Peyer's patch (tissue), 4 donors: ENCODE measurements at regions not wholly inside any gene's neighbourhood (a gene's known extent, or its start where the extent isn't known, plus 50 kb on each side); places are given as distances from the start of the nearest gene placed in this dataset.

Experiments
- DNase-seq, 3 donors: peaks; one replicate each; pipeline ENCODE4 v3.0.0-alpha.2; 2017 to 2019
- H3K27ac ChIP-seq, 4 donors: fragments of 200-600 bp; sonication (generic); one replicate each; pipeline ENCODE4 v1.5.1; 2016 to 2019
- H3K27me3 ChIP-seq, 2 donors: fragments of 200-600 bp; sonication (generic); one replicate each; pipeline ENCODE4 v1.5.1; 2019
- H3K36me3 ChIP-seq, 3 donors: fragments of 200-600 bp; sonication (generic); one replicate each; pipeline ENCODE4 v1.5.1; 2016 to 2019
- H3K4me1 ChIP-seq, 4 donors: fragments of 200-600 bp; sonication (generic); one replicate each; pipeline ENCODE4 v1.5.1; 2016 to 2019
- H3K4me3 ChIP-seq, 4 donors: fragments of 200-600 bp; sonication (generic); 1 replicate in 3 of 4; 2 replicates in 1 of 4; pipeline ENCODE4 v1.5.1; 2016 to 2019; ENCODE audit warnings: mild to moderate bottlenecking in 1 of 4
- H3K9me3 ChIP-seq, 4 donors: fragments of 200-600 bp; sonication (generic); one replicate each; pipeline ENCODE4 v1.5.1; 2016 to 2019; ENCODE audit warnings: mild to moderate bottlenecking in 1 of 4
- POLR2A ChIP-seq, 2 donors: fragments of 450-650 bp; IDR thresholded peaks; one replicate each; pipeline ENCODE4 v1.5.1; 2017; ENCODE audit warnings: antibody characterized with exemption in 2 of 2, mild to moderate bottlenecking in 2 of 2, moderate library complexity in 2 of 2
- TF ChIP-seq, protein P1 (sequence below), 6 experiments: fragments of 450-650 bp in 4 of 6; fragments of 200-600 bp in 2 of 6; sonication (generic) in 1 of 6; IDR thresholded peaks; one replicate each; pipeline ENCODE4 v1.5.1; 2017 to 2019; ENCODE audit warnings: antibody characterized with exemption in 6 of 6, mild to moderate bottlenecking in 3 of 6, moderate library complexity in 1 of 6

- Histone ChIP-seq H3K4me3 (no peak overlapping the region), H3K36me3 (no peaks in the 10 kb centered on the region), H3K27ac (no peak overlapping the region), H3K9me3 (no peaks in the 10 kb centered on the region), H3K4me1 (no peaks in the 10 kb centered on the region), H3K27me3 (no peaks in the 10 kb centered on the region)
- TF ChIP-seq, protein P1, sequence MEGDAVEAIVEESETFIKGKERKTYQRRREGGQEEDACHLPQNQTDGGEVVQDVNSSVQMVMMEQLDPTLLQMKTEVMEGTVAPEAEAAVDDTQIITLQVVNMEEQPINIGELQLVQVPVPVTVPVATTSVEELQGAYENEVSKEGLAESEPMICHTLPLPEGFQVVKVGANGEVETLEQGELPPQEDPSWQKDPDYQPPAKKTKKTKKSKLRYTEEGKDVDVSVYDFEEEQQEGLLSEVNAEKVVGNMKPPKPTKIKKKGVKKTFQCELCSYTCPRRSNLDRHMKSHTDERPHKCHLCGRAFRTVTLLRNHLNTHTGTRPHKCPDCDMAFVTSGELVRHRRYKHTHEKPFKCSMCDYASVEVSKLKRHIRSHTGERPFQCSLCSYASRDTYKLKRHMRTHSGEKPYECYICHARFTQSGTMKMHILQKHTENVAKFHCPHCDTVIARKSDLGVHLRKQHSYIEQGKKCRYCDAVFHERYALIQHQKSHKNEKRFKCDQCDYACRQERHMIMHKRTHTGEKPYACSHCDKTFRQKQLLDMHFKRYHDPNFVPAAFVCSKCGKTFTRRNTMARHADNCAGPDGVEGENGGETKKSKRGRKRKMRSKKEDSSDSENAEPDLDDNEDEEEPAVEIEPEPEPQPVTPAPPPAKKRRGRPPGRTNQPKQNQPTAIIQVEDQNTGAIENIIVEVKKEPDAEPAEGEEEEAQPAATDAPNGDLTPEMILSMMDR (IDR thresholded peaks at IDR 0.05): no peak
- no peak for TF ChIP-seq POLR2A (IDR thresholded peaks at IDR 0.05)
- DNase-seq: no peak
These were observed 501.3 kb upstream of the RORB start for GRCh38 chr9:73995836-73996235.

- no peaks in the 10 kb centered on the region for H3K9me3 ChIP-seq
These were observed 500.3 kb upstream of the RORB start for GRCh38 chr9:73996844-73997243.

DNA sequence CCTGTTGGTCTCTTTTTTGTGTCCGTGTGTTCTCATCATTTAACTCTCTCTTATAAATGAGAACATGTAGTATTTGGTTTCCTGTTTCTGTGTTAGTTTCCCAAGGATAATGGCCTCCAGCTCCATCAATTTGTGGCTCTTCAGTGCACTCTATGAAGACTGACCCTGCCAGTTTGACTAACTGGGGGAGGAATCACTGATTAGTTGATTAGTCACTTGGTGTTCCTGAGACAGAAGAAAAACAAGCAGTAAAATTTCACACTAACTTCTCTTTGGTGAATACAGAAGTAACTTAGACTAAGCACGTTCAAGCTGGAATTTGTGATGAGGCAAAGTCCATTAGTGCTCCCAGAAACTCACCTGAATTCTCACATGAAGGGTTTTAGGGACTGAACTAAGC, 495.8 kb upstream of the RORB start:
- H3K36me3 ChIP-seq: no peaks in the 10 kb centered on the region
- no peak overlapping the region for H3K4me3 ChIP-seq
- no peak for DNase-seq
- no peaks in the 10 kb centered on the region for H3K9me3 ChIP-seq
- no peak overlapping the region for H3K27ac ChIP-seq
- H3K4me1 ChIP-seq: no peaks in the 10 kb centered on the region
- no peaks in the 10 kb centered on the region for H3K27me3 ChIP-seq
- no peak for TF ChIP-seq POLR2A (IDR thresholded peaks at IDR 0.05)
- TF ChIP-seq, protein P1 (IDR thresholded peaks at IDR 0.05): no peak

More at GRCh38 chr9:73996844-73997243, 500.3 kb upstream of the RORB start:
- H3K27me3 ChIP-seq: no peaks in the 10 kb centered on the region
- DNase-seq: no peak
- no peak overlapping the region for H3K27ac ChIP-seq
- no peaks in the 10 kb centered on the region for H3K36me3 ChIP-seq
- H3K4me3 ChIP-seq: no peak overlapping the region
- TF ChIP-seq, protein P1 (IDR thresholded peaks at IDR 0.05): no peak
- no peak for TF ChIP-seq POLR2A (IDR thresholded peaks at IDR 0.05)
- no peaks in the 10 kb centered on the region for H3K4me1 ChIP-seq

DNA sequence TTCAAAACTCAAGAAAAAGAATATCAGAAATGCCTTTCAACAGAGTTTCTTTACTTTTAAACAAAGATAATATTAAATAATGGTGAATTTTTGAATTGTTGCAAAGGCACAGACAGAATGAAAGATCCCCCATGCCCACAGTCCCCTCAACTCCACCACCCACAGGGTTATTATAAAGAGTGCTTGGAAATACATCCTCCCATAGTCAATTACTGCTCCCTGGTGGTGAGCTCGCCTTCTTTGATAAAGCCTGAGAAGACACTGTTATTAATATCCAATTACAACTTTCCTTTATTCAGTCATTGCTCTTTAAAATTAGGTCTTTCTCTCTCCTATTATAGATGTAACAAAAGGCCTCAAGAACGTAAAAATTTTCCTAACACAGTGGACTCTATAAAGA, 490.2 kb upstream of the RORB start:
- H3K27ac ChIP-seq: no peak overlapping the region
- no peaks in the 10 kb centered on the region for H3K9me3 ChIP-seq

DNA sequence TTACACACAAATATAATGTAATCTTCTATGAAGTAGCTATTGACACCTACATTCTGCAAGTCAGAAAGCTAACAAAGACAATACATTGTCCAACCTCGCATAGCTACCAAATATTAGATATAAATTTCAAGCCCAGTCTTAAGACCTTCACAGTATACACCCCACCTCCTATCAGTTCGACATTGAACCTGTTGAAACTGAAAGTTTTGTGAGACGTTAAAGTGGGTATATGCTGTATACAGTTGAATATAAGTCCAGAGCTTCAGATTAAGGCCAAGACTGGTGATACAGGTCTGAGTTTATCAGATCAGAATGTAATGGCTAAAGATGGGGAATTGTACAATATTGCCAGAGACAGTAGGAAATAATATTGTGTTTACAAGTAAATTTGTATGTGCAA, 489.3 kb upstream of the RORB start:
- no peaks in the 10 kb centered on the region for H3K27me3 ChIP-seq
- no peaks in the 10 kb centered on the region for H3K9me3 ChIP-seq
- no peaks in the 10 kb centered on the region for H3K36me3 ChIP-seq
- no peak overlapping the region for H3K27ac ChIP-seq
- H3K4me1 ChIP-seq: no peaks in the 10 kb centered on the region
- no peak overlapping the region for H3K4me3 ChIP-seq
- DNase-seq: no peak
- TF ChIP-seq, protein P1 (IDR thresholded peaks at IDR 0.05): no peak
- no peak for TF ChIP-seq POLR2A (IDR thresholded peaks at IDR 0.05)

More for the DNA sequence above, 490.2 kb upstream of the RORB start:
- H3K4me1 ChIP-seq: no peaks in the 10 kb centered on the region
- DNase-seq: no peak
- H3K36me3 ChIP-seq: no peaks in the 10 kb centered on the region
- TF ChIP-seq, protein P1 (IDR thresholded peaks at IDR 0.05): no peak
- TF ChIP-seq POLR2A (IDR thresholded peaks at IDR 0.05): no peak
- no peak overlapping the region for H3K4me3 ChIP-seq
- no peaks in the 10 kb centered on the region for H3K27me3 ChIP-seq

- H3K4me3 ChIP-seq: no peak overlapping the region
- H3K27me3 ChIP-seq: no peaks in the 10 kb centered on the region
- H3K9me3 ChIP-seq: no peaks in the 10 kb centered on the region
- TF ChIP-seq, protein P1 (IDR thresholded peaks at IDR 0.05): no peak
- no peak for TF ChIP-seq POLR2A (IDR thresholded peaks at IDR 0.05)
- no peaks in the 10 kb centered on the region for H3K4me1 ChIP-seq
- DNase-seq: no peak
- no peaks in the 10 kb centered on the region for H3K36me3 ChIP-seq
- H3K27ac ChIP-seq: no peak overlapping the region
These were observed 481.1 kb upstream of the RORB start for GRCh38 chr9:74016004-74016403.
